HCT116 (cell line): ENCODE measurements at regions not wholly inside any gene's neighbourhood (a gene's known extent, or its start where the extent isn't known, plus 50 kb on each side); places are given as distances from the start of the nearest gene placed in this dataset.

Experiments used
- CEBPB ChIP-seq: IDR thresholded peaks from 2 replicates; pipeline ENCODE4 v1.6.1; 2012; ENCODE audit warnings: low read depth
- ELF1 ChIP-seq: IDR thresholded peaks from 2 replicates; pipeline ENCODE4 v1.6.1; 2012; ENCODE audit warnings: low read depth, borderline replicate concordance
- POLR2A ChIP-seq: IDR thresholded peaks from 2 replicates; pipeline ENCODE4 v1.7.0; 2011; ENCODE audit warnings: borderline replicate concordance; ENCODE audit not compliant: insufficient read depth, insufficient read length; ENCODE audit errors: extremely low read depth
- POLR2AphosphoS5 ChIP-seq: IDR thresholded peaks from 2 replicates; pipeline ENCODE4 v1.6.1; 2011; ENCODE audit warnings: mild to moderate bottlenecking, low read depth, low read length, moderate library complexity
- RAD21 ChIP-seq: IDR thresholded peaks from 2 replicates; pipeline ENCODE4 v1.6.1; 2012; ENCODE audit warnings: low read depth, mild to moderate bottlenecking
- TCF7L2 ChIP-seq: IDR thresholded peaks from 2 replicates; pipeline ENCODE4 v1.7.0; 2011; ENCODE audit warnings: borderline replicate concordance, inconsistent platforms; ENCODE audit not compliant: insufficient read depth, insufficient read length; ENCODE audit errors: extremely low read depth
- YY1 ChIP-seq: IDR thresholded peaks from 2 replicates; pipeline ENCODE4 v1.6.1; 2011; ENCODE audit warnings: low read length, low read depth, moderate library complexity, mild to moderate bottlenecking; ENCODE audit not compliant: insufficient replicate concordance; ENCODE audit errors: extremely low read depth
- ZNF274 ChIP-seq: fragments of 200-500 bp; sonication (Bioruptor generic); IDR thresholded peaks from 2 replicates; pipeline ENCODE4 v1.6.1; 2014; ENCODE audit warnings: mild to moderate bottlenecking, low read depth, low read length, inconsistent platforms
- TF ChIP-seq, protein P1 (sequence below), 3 experiments: fragments of 200-600 bp in 1 of 3; sonication (generic) in 1 of 3; IDR thresholded peaks in 2 of 3; conservative IDR thresholded peaks in 1 of 3; 2 replicates each; pipeline ENCODE4 v1.5.1; 2012 to 2017; ENCODE audit warnings: low read depth in 2 of 3, low read length in 2 of 3, antibody characterized with exemption in 1 of 3, borderline replicate concordance in 1 of 3, control low read depth in 1 of 3, mild to moderate bottlenecking in 1 of 3, mixed read lengths in 1 of 3, mixed run types in 1 of 3, moderate library complexity in 1 of 3; ENCODE audit not compliant: insufficient read depth in 1 of 3
- TF ChIP-seq, protein P2 (sequence below): IDR thresholded peaks from 2 replicates; pipeline ENCODE4 v1.6.1; 2012; ENCODE audit warnings: low read depth
- TF ChIP-seq, protein P3 (sequence below): IDR thresholded peaks from 2 replicates; pipeline ENCODE4 v1.6.1; 2011; ENCODE audit warnings: mild to moderate bottlenecking, low read length, moderate library complexity; ENCODE audit not compliant: insufficient replicate concordance; ENCODE audit errors: extremely low read depth

DNA sequence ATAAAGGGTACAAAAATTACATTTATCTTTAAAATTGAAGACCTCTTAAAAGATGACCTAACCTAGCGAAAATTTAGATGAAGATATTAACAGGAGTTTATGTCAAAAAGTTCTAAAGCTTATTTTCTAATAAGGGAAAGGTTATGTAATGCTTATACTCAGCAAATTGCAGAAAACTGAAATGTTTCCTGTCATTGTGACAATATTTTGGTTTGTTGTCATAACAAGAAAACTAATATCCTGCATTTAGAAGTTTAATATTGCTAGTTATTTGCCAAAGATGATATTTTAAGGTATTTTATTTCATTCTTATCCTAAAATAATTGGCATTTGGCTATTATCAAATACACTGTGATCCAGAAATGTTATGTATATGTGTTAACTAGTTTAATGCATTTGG, 294.5 kb downstream of the C3orf38 start:
- TF ChIP-seq, protein P1, sequence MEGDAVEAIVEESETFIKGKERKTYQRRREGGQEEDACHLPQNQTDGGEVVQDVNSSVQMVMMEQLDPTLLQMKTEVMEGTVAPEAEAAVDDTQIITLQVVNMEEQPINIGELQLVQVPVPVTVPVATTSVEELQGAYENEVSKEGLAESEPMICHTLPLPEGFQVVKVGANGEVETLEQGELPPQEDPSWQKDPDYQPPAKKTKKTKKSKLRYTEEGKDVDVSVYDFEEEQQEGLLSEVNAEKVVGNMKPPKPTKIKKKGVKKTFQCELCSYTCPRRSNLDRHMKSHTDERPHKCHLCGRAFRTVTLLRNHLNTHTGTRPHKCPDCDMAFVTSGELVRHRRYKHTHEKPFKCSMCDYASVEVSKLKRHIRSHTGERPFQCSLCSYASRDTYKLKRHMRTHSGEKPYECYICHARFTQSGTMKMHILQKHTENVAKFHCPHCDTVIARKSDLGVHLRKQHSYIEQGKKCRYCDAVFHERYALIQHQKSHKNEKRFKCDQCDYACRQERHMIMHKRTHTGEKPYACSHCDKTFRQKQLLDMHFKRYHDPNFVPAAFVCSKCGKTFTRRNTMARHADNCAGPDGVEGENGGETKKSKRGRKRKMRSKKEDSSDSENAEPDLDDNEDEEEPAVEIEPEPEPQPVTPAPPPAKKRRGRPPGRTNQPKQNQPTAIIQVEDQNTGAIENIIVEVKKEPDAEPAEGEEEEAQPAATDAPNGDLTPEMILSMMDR (IDR thresholded peaks at IDR 0.05 in 2 of 3, conservative IDR thresholded peaks at IDR 0.05 in 1 of 3; ENCODE audit: borderline replicate concordance in 1 of 3, insufficient read depth in 1 of 3, low read depth in 2 of 3, low read length in 2 of 3) = no peak
- TF ChIP-seq ZNF274 = no peak
- no peak for TF ChIP-seq ELF1
- TF ChIP-seq POLR2A = no peak
- no peak for TF ChIP-seq POLR2AphosphoS5
- TF ChIP-seq, protein P2, sequence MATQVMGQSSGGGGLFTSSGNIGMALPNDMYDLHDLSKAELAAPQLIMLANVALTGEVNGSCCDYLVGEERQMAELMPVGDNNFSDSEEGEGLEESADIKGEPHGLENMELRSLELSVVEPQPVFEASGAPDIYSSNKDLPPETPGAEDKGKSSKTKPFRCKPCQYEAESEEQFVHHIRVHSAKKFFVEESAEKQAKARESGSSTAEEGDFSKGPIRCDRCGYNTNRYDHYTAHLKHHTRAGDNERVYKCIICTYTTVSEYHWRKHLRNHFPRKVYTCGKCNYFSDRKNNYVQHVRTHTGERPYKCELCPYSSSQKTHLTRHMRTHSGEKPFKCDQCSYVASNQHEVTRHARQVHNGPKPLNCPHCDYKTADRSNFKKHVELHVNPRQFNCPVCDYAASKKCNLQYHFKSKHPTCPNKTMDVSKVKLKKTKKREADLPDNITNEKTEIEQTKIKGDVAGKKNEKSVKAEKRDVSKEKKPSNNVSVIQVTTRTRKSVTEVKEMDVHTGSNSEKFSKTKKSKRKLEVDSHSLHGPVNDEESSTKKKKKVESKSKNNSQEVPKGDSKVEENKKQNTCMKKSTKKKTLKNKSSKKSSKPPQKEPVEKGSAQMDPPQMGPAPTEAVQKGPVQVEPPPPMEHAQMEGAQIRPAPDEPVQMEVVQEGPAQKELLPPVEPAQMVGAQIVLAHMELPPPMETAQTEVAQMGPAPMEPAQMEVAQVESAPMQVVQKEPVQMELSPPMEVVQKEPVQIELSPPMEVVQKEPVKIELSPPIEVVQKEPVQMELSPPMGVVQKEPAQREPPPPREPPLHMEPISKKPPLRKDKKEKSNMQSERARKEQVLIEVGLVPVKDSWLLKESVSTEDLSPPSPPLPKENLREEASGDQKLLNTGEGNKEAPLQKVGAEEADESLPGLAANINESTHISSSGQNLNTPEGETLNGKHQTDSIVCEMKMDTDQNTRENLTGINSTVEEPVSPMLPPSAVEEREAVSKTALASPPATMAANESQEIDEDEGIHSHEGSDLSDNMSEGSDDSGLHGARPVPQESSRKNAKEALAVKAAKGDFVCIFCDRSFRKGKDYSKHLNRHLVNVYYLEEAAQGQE = no peak
- no peak for TF ChIP-seq RAD21
- TF ChIP-seq CEBPB = no peak
- TF ChIP-seq YY1 = no peak
- no peak for TF ChIP-seq TCF7L2
- TF ChIP-seq, protein P3, sequence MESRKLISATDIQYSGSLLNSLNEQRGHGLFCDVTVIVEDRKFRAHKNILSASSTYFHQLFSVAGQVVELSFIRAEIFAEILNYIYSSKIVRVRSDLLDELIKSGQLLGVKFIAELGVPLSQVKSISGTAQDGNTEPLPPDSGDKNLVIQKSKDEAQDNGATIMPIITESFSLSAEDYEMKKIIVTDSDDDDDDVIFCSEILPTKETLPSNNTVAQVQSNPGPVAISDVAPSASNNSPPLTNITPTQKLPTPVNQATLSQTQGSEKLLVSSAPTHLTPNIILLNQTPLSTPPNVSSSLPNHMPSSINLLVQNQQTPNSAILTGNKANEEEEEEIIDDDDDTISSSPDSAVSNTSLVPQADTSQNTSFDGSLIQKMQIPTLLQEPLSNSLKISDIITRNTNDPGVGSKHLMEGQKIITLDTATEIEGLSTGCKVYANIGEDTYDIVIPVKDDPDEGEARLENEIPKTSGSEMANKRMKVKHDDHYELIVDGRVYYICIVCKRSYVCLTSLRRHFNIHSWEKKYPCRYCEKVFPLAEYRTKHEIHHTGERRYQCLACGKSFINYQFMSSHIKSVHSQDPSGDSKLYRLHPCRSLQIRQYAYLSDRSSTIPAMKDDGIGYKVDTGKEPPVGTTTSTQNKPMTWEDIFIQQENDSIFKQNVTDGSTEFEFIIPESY = no peak
